T-helper 1 cell (primary cell): ENCODE measurements at regions not wholly inside any gene's neighbourhood (a gene's known extent, or its start where the extent isn't known, plus 50 kb on each side); places are given as distances from the start of the nearest gene placed in this dataset.
"Not testable (repeated sequence)": the region's sequence is repeated elsewhere in the genome, so short reads cannot be mapped to it uniquely, and the experiment has no call there.

ENCODE experiments used
- DNase-seq, 5 donors: peaks; one replicate each; pipeline ENCODE4 v3.0.0-alpha.2; 2012 to 2020

DNA sequence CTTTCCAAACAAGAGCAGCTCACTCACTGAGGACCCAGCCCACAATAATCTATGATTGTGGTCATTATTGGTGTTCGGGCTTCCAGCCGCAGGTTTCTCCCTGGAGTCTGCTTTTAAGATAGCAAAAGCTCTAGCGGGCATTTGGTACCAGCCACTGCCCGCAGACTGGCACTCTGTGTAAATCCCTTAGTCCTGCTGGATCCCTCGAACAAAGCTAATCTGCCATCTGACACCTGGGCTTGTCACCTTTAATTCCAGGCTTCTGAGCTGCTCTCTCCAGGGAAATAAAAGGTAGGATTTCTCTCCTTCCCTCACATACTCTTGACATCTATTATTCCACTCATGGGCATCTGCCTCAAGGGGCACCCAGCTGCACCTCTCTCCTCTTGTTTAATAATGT is 158.7 kb downstream of the PDCD6IP start:
- DNase-seq, result no peak

DNA sequence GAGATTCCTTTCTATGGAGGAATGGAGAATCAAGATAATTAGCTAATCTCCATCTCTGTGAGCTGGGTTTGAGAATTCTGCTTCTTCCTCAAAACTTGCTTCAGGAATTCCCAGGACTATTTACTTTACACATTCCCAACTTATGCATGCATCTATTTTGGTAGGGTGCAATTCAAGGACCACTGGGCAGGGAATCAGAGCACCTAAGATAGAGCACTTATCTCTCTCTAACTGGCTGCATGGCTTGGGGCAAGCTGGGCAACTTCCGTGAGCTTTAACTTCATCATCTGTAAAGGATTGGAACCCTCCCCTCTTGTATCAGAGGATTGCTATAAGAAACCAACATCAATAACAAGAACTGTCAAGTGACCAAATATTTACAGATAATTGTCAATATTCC is 160.2 kb downstream of the PDCD6IP start:
- DNase-seq, result no peak

DNA sequence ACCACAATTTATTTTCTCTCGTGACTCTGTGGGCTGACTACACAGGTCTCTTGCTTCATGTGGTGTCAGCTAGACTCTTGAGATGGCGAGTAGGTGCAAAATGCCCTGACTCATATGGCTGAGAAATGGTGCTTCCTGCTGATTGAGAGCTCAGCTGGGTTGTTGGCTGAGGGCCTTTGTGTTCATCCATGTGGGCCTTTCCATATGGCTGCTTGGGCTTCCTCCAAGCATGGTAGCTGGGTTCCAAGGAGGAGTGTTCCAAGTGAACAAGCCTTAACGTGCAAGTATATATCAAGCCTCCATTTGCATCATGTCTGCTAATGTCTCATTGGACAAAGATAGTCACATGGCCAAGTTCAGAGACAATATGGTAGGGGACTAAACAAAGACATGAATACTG is 164.0 kb downstream of the PDCD6IP start:
- no peak for DNase-seq

DNA sequence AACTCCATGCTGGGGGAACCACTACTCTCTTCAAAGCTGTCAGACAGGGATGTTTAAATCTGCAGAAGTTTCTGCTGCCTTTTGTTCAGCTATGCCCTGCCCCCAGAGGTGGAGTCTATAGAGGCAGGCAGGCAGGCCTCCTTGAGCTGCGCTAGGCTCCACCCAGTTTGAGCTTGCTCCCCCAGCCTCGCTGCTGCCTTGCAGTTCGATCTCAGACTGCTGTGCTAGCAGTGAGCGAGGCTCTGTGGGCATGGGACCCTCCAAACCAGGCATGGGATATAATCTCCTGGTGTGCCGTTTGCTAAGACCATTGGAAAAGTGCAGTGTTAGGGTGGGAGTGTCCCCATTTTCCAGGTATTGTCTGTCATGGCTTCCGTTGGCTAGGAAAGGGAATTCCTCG is 171.8 kb downstream of the PDCD6IP start:
- not testable (repeated sequence) for DNase-seq

DNA sequence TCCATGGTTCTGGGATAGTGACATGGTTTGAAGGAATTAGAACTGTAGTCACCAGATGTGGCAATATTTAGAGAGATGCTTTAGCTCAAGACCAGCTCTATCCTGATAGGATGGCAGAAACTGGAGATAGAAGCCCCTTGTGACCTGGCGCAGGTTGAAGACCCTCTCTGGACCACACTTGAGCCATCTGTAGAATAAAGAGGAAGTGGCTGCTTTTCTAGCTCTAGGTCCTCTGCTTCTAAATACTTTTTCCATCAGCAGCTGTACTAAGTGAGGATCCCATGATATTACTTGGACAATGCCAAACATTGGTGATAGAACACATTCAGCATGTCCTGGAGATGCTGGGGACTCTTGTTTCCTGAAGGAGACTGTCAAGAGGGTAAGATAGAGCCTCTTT is 172.6 kb downstream of the PDCD6IP start:
- DNase-seq, result no peak

DNA sequence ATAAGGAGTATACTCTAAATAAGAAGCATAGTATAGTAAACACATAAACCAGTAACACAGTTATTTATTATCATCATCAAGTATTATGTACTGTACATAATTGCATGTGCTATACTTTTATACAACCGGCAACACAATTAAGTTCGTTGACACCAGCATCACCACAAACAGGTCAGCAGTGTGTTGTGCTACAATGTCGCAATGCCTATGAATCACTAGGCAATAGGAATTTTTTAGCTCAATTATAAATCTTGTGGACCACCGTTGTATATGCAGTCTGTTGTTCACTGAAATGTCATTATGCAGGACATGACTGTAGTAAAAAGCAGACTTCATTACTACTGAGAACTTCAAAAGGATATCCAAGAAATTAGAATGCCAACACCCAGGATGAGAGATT is 177.0 kb downstream of the PDCD6IP start:
- DNase-seq, result no peak

DNA sequence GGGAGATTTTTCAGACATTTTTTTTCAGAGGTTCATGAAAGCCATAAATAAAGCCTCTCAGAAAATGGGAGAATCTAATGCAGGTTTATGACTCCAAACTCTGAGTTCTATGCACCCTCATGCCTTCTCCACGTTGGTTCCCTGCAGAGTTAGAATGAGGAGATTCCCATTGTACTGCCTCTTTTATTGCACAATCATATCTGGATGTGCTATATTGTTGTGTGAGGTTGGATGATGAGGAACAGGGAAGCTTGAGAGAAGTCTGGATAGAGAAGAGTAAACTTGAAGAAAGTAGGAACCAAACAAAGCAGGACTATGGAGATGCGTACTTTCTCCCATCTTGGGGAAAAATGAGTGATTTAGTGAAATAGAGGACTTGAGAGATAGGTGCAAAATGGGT is 178.8 kb downstream of the PDCD6IP start:
- no peak for DNase-seq

DNA sequence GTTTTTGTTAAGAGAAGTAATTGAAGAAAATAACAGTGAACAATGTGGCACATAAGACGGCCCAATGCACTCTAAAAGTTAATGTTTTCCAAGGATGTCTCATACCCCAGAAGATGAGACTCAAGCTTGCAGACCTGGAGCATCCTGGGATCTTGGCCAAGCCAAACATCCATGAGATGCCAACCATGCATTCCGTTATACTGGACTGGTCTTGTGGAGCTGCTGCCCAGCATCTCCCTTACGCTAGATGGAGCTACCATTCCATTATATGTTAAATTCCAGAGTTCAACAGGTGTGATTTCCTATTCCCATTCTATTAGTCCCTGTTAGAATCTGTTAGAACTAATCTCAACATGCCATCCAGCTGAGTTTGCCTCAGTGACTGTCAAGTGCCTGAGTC is 181.8 kb downstream of the PDCD6IP start:
- DNase-seq, result no peak

DNA sequence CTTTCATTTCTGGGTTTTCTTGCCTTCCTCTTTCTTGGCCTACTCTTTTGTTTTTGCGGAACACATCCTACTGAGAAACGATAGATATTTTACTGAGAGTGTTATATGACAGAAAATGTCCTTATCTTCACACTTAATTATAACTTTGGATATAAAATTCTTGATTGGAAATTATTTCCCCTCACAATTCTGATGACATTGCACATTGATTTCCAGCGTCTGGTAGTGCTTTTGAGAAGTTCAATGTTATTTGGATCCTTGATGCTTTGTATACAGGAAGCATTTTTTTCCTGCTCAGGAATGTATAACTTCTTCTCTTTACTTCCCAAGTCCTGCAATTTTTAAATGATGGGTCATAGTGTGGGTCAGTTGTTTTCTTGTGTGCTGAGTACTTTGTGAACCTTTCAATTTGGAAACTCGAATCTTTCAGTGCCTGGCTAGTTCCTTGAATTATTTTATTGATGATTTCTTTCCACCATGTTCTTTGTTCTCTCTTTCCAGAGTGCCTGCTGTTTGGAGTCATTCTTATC is 183.9 kb downstream of the PDCD6IP start:
- no peak for DNase-seq

DNA sequence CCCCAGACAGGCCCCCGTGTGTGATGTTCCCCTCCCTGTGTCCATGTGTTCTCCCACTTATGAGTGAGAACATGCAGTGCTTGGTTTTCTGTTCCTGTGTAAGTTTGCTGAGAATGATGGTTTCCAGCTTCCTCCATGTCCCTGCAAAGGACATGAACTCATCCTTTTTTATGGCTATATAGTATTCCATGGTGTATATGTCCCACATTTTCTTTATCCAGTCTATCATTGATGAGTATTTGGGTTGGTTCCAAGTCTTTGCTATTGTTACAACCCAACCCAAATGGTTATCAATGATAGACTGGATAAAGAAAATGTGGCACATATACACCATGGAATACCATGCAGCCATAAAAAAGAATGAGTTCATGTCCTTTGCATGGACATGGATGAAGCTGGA is 184.5 kb downstream of the PDCD6IP start:
- DNase-seq, result not testable (repeated sequence)

DNA sequence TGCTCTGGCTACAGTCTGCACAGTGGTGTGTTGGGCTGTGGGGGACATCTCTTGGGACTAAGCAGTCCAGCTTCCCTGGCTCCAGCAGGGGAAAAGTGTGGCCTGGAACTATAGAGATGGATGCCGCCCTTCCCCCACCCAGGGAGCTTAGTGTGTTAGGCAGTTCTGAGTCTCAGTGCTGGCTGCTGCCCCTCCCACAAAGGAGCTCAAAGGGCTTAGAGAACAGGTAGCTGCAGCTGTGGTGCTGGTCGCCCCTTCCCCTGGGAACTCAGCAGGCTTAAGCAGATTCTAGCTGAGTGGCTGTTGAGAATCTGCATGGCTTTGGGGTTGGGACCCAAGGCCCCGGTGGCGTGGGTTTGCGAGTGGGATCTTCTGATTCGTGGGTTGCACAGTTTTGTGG is 190.8 kb downstream of the PDCD6IP start:
- no peak for DNase-seq

DNA sequence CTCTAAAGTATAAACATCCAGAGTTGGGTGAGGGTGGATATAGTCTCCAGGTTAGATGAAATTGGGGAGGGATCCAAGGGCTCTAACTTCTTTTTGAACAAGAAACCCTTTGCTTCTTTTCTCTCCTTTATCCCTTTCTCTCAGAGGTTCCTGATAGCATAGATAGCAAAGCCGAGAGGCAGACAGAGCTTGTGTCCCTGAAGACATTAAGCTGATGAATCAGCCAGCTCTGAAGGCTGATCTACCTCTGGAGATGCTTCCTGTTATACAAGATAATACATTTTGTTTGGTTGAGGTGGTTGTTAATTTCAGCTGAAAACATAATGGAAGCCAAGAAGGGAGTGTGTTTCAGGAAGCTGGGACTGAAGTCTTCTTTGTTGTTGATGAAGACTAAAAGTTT is 193.2 kb downstream of the PDCD6IP start:
- no peak for DNase-seq

DNA sequence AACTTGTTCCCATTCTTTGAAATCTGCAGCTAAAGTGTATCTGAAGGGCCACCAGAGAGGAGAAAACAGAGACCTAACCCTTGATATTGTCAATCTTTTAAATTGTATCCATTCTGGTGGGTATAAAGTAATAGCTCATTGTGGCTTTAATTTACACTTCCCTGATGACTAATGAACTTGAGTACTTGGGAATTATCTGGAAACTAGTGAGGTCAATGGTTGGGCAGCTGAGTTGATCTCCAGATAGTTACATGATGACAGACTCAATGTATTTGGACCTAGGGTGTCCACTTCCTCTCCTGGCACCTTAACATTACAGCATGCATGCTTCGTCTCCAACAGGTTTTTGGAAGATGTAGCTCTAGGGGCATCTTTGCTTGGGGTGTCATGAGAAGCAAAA is 195.2 kb downstream of the PDCD6IP start:
- no peak for DNase-seq

DNA sequence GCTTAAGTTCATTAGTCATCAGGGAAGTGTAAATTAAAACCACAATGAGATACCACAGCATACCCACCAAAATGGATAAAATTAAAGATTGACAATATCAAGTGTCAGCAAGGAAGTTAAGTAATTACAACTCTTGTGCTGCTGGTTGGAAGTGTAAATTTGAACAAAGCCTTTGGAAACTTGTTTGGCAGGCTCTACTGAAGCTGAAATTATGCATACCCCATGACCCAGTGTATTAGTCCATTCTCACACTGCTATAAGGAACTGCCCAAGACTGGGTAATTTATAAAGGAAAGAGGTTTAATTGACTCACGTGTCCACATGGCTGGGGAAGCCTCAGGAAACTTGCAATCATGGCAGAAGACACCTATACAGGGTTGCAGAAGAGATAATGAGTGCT is 196.1 kb downstream of the PDCD6IP start:
- no peak for DNase-seq

DNA sequence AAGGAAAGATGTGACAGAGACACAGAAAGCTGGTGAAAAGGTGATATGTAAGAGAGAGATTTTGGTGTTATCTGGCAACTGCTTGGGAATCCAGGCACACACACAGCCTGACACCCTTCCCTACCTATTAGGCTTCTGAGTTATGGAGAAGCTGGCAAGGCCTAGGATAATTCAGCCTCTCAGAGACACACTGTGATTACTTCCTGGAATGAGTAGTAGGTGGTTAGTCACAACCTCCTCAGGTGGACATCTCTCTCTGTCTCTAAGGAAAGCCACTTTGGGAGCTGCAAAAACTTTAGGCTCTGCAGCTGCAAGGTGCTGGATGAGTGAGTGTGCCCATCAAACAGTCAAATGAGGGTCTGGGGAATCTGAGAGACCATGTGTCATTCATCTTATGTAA is 201.9 kb downstream of the PDCD6IP start:
- no peak for DNase-seq

DNA sequence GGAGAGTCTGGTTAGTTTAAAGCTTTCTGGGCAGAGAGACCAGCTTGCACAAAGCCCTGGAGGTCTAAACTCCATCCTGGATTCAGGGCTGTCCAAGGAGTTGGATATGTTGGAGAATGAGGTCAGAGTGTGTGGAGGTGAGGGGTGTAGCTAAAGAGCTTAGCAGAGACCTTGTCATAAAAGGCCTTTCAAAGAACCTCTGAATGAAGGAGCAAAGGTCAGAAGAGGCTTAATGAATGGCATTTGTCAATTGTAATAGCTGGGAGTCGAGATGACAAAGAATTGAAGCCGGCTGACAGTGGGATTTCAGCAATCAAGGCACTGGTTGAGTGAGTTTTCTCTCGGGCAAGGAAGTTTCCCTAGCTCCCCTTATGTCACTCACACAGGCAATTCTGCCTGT is 202.6 kb downstream of the PDCD6IP start:
- no peak for DNase-seq

DNA sequence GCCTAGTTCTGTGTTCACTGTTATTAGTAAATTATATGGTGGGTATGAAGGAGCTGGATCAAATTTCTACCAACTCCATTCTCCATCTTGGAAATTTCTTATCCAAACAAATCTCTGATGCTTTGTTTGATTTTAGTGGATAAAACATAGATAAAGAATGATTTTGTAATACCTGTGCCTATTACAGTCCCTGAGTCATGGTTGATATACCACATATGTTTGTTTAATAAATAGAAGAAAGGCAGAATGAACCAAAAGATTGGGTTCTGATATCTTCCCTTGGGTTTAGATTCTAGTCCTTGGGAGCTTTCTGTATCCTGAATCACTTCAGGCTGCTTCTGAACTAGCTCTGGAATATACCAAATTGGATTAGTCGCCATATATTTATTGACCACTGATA is 203.6 kb downstream of the PDCD6IP start:
- DNase-seq, result no peak

DNA sequence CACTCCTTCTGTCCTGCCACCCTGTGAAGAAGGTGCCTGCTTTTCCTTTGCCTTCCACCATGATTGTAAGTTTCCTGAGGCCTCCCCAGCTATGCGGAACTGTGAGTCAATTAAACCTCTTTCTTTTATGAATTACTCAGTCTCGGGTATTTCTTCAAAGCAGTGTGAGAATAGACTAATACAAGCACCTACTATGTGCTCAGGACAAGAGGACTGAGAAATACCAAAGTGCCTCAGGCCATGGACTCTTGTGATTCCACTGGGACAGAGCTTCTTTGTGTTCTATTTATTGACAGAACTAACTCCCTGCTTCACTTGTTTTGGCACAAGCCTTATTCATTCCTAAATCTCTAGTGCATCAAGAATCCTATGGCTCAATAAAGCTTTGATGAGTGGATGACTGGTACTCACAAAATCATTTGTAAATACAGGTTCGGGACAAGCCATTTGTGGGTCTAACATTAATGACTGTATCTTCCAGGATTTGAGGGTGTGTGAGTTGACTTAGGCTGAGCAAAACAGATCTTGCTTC is 204.2 kb downstream of the PDCD6IP start:
- DNase-seq, result no peak

DNA sequence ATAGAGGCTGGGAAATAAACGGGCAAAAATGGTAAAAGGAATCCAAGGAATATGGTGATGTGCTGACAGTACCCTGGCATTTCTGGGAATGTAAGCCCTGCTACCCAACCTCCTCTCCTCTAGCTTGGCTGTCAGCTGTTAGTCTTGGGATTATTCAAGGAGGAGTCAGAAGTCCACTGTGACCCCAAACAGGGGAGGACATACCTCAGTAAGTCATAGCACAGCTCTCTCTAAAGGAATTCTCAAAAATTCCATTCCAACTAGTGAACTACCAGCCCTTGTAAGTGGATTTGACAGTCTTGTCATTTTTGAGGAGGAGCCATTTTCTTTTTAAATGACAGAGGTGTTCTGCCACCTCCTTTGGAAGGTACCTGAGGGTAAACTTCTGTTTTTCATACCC is 207.5 kb downstream of the PDCD6IP start:
- DNase-seq, result no peak

DNA sequence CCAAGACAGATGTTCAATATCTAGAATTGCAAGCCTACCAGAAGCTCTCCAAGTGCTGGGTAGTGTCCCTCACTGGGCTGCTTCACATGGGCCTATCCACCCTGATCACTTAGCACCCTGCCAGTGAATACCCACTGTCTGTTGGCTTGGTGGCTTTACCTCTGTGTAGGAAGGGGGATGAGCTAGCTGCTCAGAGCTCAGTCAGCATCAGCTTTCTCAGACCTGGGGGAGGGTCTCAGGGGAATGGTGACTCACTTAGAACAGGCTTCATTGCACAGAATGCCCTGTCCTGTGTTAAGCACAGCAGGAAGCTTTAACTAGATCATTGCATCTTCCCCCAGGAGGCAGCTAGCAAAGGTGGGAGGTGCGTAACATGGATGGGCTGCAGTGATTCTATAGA is 209.8 kb downstream of the PDCD6IP start:
- no peak for DNase-seq

DNA sequence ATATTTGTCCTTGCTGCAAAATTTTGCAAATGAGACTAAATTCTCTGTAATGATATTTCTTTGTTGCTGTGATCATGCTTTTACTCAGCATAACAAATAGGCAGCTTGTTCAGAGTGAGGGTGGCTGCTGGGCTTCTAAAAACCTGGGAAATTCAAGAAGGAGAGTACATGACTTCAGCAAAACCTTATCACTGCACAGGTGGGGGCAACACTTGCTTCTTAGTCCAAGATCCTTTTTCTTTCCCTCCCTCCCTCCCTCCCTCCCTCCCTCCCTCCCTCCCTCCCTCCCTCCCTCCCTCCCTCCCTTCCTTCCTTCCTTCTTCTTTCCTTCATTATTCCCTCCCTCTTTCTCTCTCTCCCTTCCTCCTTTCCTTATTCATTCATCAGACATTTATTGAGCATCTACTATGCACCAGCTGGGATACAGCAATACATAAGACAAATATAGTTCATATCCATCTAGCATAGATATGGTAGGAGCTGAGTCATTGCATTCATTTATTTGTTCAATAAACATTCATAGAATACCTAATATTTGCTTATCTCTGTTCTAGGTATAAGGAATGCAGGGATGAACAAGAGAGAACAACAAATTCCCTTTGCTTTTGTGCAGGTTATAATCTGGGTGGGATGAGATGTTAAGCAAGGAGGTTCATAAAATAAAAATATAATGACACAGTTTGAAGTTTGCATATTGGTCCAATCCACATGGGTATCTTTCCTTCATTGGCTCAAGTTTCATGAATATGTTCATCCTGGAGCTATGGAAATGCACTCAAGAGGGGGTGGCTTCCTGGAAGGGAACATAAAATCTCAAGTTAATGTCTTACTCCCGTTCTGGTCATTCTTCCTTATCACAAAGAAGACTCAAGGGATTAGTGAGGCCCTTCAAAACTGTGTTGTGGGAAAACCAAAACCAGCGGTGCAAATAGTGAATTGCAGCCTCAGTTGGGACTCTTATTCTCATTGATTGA is 210.7 kb downstream of the PDCD6IP start:
- DNase-seq, result no peak

DNA sequence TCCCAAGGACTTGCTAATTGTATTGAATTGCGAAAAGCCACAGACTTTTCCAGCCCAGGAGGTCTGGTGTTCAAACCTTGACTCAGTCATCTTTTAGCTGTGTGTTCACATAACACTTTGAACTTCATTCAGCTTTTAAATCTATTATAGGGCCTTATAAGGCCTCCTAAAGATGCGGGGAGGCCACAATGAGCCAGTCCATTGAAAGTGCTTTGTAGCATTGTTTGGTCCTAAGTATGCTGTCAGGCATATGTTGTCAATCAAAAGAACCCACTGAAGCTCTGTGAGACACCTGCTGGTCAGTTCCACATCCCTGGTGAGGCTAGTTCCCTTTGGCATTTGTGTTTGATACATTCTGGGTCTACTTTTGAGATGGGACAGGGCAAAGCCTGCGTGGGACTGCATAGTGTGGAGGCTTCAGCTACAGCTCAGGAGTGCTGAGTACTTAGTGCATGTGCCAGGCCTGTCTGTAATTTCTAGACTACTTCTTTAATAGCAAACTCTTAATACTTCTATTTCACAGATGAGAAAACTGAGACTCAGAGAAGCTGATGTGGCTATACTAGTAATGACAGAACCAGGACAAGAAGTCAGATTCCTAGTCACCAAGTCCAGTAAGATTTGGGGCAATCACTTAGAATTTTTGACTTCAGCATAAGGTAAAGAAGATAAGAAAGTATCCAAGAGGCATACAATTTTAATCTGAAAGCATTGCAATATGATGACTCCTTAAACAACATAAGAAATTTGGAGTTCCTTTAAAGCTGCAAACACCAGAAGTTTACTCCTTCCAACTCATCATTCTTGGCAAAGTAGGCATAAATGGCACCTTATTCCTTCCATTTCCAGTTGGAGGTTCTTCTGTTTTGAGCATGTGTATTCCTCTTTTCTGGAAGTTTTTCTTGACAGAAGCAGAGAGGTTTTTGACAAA is 213.0 kb downstream of the PDCD6IP start:
- DNase-seq, result no peak

DNA sequence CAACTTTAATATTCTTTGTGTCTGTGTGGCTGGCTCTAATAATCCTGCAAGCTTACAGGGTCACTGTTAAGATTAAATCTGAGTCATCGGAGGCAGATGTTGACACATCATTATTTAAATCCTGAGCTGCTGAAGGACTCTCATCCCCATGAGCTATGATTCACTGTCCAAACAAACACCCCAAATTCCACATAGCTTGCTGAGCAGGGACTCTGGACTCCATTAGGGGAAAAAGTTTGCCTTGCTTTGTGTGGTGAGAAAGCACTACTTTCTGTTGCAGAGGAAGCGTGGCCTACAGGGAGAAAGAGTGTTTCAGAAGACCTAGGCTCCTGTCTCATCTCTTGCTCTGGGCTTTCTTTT is 213.7 kb downstream of the PDCD6IP start:
- DNase-seq, result no peak
